GM18507 (cell line): ENCODE measurements at regions not wholly inside any gene's neighbourhood (a gene's known extent, or its start where the extent isn't known, plus 50 kb on each side); places are given as distances from the start of the nearest gene placed in this dataset.
"Not testable (repeated sequence)": the region's sequence is repeated elsewhere in the genome, so short reads cannot be mapped to it uniquely, and the experiment has no call there.

Experiments used
- DNase-seq: peaks from one replicate; pipeline ENCODE4 v3.0.0; 2011; ENCODE audit warnings: low read depth; ENCODE audit not compliant: insufficient read length; ENCODE audit errors: extremely low spot score
- FAIRE-seq: peaks from 2 replicates; lab custom pipeline; 2011; peaks lifted over from hg19 to GRCh38; lab: Jason Lieb, UNC

DNA sequence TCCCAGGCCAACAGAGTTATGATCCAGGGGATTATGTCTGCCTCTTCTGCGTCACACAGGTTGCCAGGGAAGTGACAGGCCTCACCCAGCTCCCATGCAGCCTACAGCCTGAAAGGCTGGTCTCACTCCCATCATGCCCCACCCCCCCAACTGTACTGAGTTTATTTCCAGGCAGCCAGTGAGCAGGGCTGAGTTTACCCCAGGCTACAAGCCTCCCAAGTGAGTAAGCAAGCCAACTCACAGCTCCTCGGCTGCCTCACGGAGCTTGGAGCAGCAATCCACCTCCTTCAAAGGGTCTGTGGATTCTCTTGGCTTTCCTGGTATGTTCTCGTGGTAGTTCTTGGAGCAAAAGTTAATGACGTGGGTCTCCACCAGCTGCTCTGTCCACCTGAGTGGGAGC lies 1147.6 kb upstream of the ADGRL4 start:
- no peak for DNase-seq
- FAIRE-seq, result no peak

DNA sequence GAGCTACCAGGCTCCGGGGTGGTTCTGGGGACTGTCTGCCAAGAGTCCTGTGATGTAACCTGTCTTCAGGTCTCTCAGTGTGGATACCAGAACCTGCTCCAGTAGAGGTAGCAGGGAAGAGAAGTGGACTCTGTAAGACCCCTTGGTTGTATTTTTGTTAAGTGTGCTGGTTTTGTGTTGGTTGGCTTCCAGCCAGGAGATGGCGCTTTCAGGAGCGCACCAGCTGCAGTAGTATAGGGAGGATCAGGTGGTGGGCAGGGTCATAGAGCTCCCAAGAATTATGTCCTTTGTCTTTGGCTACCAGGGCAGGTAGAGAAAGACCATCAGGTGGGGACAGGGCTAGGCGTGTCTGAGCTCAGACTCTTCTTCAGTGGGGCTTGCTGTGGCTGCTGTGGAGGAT lies 1147.2 kb upstream of the ADGRL4 start:
- no peak for FAIRE-seq
- no peak for DNase-seq

DNA sequence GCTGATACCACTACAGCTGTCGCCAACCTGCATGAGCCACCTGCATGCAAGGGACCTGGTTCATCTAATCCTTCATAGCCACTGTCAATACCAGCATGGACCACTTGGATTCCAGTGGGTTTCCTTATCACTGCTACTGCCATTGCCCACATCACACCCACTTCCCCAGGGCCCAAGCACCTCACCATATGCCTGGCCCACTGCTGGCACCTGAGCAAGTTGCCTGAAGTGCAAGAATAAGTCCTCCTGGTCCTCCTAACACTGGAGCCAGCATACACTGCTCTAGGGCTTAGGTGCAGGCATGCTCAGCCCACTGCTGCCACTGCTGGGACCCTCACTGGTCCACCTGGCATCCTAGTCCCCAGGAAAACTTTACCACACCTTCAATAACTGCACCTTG lies 1136.8 kb upstream of the ADGRL4 start:
- FAIRE-seq, result no peak
- DNase-seq, result no peak

DNA sequence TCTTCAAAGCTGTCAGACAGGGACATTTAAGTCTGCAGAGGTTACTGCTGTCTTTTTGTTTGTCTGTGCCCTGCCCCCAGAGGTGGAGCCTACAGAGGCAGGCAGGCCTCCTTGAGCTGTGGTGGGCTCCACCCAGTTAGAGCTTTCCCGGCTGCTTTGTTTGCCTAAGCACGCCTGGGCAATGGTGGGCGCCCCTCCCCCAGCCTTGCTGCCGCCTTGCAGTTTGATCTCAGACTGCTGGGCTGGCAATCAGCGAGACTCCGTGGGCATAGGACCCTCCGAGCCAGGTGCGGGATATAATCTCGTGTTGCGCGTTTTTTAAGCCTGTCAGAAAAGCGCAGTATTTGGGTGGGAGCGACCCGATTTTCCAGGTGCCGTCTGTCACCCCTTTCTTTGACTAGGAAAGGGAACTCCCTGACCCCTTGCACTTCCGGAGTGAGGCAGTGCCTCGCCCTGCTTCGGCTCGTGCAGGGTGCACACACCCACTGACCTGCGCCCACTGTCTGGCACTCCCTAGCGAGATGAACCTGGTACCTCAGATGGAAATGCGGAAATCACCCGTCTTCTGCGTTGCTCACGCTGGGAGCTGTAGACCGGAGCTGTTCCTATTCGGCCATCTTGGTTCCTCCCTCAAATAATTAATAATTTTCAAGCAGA lies 1131.5 kb upstream of the ADGRL4 start:
- DNase-seq, FAIRE-seq: not testable (repeated sequence)

DNA sequence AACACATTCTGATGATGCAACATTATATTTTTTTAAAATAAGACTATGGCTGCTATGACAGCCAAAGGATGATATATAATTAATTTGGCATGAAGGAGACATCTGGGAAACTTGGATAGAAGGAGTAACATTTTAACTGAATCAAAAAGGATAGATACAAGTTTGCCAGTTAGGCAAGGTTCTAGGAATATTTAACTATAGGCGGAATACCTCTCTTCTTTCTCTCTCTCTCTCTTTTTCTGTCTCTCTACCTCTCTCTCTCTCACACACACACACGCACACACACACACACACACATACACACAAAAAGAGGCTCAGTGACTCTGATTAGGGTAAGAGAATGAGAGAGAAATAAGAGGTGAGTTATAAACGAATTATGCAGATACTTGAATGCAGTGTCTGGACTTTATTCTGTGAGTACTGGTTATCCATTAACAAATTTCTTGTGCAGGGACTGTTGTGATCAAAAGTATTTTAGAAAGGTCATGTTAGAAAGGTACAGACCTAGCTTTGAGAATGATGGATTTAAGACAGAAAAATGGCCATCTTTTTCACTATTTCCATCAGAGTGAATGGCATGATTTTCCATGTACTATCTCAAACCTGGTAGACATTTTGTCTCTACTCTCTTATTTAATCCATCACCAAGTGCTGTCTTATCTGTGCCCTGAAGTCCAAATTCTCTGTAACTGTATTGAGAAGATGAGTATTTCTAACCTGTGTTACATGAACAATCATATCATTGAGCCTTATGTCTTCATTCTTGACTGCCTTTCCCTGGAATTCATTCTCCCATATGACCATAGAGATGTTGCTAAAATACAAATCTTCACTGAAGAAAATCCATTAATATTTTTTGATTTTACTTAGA lies 1106.9 kb upstream of the ADGRL4 start:
- FAIRE-seq, result no peak
- no peak for DNase-seq

DNA sequence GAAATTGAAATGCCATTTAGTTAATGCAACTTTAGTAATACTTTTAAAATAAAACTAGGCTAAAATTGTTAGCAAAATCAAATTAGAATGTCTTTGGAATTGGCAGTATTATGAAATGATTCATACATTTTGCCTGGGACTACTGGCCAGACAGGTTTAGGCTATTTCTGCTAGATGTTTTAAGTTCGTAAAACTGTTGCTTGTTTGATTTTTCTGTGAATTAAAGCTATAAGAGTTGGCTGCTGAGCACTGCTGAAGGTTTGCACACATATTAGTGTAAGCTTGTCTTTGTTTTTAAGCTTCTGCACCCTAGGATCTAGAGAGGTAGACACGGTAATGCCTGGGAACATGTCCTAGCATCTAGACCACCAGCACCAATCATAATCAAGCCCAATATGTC lies 1094.6 kb upstream of the ADGRL4 start:
- no peak for FAIRE-seq

DNA sequence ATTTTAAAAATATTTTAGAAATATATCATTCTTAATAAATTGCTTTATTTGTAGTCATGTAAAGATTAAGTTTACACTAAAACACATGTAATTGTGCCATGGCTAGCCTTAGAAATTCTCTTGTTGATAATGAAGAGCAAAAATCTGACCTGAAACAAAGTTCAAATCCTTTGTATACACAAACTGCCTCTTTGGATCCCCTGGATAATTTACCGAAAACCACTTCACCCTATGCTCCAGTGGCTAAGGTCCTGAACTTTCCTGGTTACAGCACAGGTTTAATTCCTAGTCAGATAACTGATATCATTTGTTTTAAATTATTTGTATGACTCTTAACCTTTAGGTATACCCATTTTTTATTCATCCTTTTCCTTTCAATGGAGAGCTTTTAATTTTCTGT lies 1093.2 kb upstream of the ADGRL4 start:
- FAIRE-seq (no peak), DNase-seq (no peak)

More for the DNA sequence above, 1094.6 kb upstream of the ADGRL4 start:
- no peak for DNase-seq

DNA sequence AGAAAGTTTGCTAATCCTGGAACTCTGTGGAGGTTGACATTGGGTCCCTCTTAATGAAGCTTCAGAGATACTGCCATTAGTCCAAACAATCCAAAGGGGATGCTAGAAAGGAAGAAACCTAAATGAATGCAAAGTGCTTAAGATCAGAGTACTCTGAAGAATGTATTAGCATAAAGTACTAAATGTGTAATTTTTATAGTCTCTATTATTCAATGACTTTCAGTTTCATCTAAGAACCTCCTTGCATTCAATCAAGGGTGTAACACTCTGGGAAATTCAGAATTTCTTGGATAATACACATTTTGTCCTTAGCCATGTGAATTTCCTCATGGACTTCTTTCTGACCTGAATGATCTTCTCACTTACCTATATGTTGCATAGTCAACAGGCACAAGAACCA lies 1078.5 kb upstream of the ADGRL4 start:
- no peak for DNase-seq
- FAIRE-seq, result no peak

DNA sequence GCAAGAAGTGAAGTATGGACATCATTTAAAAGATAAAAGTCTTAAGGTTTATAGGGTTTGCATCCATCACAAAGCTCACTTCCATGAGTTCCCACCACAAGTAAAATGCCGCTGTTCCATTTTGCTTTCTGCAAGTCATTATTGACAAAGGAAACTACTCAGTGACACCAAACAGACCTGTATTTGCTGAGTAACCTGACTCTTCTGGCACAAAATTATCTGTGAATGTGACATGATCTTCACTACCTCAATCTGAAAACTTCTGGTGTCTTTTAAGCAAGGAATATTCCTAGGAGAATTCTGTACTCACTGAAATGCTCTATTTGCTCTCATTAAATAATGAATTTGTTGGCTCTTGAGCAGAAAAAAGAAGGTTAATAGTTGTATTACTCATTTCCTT lies 1077.4 kb upstream of the ADGRL4 start:
- DNase-seq, result no peak
- no peak for FAIRE-seq

DNA sequence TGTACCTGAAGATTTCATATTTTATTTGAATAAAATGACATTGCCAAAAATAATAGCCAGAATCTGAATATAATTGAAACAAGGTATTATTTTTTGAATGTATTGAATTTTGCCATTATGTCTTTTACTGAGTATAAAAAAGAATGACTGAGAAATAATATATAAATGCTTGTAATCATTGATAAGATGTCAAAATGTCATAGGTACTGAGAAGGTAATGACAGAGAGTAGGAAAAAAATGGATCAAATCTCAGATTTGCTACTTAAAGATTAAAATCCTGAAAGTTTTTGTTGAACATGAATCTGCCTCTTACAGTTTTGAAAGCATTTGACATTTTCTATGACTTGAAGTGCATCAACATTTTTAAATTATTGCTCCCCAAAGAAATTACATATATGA lies 1069.9 kb upstream of the ADGRL4 start:
- DNase-seq (no peak), FAIRE-seq (no peak)

DNA sequence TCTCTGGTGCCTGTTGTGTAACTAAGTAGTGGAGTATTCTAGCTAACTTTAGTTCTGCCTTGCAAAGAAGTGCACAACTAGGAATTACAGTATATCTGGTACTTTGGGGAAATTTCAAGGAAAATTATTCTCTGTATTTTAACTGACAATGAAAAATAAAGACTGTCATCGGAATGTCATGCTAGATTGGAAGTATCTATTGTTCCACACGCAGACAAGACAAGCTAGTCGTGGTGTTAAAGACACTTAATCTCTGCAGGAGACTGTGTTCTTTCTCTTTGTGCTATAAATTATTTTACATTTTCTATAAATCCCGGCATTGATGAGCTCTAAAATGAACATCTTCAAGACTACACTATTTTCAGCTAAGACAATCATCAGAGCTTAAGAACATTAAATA lies 1068.8 kb upstream of the ADGRL4 start:
- FAIRE-seq, result no peak
- DNase-seq, result no peak

DNA sequence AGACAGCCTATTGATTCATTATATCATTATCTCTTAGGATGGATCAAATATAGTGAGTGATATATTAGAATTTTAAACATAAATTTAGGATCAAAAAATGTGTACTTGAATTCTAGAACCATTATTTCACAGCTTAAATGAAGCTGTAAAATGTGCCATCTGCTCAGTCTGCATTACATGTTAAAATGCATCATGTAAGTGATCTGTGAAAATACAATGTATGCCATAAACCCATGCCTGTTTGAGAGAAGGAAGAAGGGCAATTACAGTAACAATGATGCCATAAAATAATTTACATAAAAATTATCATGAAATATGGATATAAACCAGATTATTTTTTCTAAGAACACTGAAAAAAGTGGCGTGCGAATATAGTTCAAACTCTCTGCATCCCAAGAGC lies 1066.0 kb upstream of the ADGRL4 start:
- FAIRE-seq, result no peak
- DNase-seq, result no peak

DNA sequence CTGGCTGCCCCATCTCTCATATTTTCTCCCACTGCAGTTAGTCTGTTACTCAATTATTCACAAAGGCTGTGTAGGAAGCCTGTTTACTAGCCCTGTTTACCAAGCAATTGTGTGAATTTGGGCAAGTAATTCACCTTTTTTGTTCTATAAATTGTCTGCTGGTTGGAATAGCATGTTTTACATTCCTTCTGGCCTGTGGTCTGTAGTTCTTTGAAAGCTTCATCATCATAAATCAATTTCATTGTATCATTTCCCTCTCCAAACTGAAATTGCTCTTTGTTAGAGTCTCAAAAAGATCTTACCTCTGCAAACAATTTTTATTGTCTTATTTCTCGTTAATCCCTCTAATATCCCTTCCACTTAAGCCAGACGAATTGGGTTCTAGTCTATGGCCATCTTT lies 1059.5 kb upstream of the ADGRL4 start:
- no peak for DNase-seq
- FAIRE-seq, result no peak

DNA sequence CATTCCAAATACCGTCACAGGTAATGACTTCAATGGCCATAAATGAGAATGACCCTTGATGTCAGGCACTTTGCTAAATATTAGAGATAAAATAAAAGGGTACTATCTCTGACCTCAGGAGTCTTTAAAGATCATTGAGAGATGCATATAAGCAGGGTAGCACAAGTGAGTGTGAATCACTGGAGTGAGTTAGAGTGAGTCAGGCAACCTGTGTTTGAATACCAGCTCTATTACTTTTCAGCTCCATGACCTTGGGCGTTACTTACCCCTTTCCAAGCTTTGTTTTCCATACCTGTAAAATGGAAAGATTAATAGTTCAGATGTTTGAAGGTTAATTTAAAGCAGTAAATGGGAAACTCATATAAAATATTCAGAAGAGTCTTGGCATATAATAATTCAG lies 1058.0 kb upstream of the ADGRL4 start:
- FAIRE-seq (no peak), DNase-seq (no peak)

DNA sequence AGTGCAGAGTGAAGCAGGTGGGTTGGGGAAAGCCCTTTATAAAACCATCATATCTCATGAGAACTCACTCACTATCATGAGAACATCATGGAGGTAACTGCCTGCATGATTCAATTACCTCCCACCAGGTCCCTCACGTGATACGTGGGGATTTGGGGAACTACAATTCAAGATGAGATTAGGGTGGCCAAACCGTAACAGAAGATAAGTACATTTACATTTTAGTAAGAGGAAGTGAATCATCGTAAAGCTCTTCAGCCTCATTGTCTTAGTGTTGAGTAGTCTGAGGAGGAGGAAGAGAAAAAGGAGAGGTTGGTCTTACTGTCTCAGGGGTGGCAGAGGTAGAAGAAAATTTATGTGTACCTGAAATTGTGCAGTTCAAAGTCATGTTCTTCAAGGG lies 1053.4 kb upstream of the ADGRL4 start:
- FAIRE-seq (no peak), DNase-seq (no peak)

DNA sequence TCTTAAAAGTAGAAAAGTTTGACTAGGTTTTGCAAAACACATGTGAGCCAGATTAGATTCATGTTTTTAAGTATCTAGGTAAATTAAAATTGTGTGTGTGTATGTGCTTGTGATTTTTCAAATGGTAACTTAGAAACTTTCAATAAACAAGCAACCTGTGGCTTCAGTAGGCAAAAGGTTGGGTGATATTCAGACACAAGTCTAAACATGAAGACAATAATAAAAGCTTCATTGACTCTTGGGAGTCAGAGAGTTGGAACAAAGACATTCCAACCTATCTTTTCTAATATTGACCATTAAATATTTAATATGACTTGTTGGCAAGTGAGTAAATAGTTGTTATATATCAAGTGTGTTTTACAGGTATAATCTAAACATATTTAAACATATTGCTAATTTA lies 1049.6 kb upstream of the ADGRL4 start:
- DNase-seq (no peak), FAIRE-seq (no peak)

DNA sequence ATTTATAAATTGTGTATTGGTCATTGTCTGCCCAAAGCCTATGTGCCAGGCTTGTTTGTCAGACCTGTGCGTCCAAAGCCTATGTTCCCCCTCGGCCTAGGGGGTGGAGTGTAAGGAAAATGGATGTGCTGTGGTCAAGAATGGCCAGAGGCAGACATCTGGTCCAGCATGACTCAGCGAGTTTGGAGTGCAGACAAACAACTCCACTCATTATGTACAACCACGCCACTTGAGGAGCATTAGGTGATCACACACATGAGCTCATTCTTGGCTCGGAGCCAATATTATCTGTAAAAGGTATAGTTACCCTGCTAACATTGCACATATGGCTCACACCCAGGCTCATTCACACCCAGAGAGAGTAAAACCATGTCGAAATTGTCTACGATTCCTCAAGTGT lies 1047.6 kb upstream of the ADGRL4 start:
- FAIRE-seq, result no peak
- DNase-seq, result no peak

DNA sequence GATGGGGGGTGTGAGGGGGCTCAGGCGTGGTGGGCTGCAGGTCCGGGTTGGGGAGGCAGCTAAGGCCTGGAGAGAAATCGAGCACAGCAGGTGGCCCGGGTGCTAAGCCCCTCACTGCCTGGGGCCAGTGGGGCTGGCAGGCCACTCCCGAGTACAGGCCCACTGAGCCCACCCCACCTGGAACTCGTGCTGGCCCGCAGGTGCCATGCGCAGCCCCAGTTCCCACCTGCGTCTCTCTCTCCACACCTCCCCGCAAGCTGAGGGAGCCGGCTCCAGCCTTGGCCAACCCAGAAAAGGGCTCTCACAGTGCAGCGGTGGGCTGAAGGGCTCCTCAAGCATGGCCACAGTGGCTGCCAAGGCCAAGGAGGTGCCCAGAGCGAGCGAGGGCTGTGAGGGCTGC lies 1047.1 kb upstream of the ADGRL4 start:
- DNase-seq, result no peak
- no peak for FAIRE-seq

DNA sequence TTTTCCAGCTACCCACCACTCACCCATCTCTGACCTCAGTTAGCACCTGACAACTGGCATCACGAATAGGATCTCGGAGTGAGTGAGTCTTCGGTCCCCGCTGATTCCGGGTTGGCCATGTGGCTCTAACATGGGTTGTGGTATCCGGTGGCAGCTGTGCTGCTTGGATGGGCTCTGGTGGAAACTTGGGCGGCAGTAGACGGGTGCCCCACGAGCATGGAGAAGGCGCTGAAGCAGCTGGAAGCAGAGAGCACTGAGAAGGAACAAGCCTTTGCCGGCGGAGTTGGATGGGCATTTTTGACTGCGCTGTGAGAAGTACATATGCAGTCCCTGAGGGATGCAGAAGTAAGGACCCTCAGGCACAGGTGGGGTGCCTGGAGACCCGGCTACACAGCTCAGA lies 1044.0 kb upstream of the ADGRL4 start:
- DNase-seq (no peak), FAIRE-seq (no peak)

DNA sequence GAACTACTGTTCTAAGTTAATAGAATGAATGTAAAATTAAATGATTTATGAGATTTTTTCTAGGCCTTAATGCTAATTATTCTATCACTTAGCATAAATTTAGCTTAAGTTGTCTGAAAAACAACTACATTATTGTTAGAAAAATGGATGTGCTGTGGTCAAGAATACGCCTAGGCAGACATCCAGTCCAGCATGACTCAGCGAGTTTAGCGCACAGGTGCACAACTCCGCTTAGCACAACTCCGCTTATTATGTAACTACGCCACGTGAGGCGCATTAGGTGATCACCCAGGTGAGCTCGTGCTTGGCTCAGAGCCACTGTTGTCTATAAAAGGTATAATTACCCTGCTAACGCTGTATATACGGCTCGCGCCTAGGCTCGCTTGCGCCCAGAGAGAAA lies 1043.6 kb upstream of the ADGRL4 start:
- FAIRE-seq, result no peak
- no peak for DNase-seq

DNA sequence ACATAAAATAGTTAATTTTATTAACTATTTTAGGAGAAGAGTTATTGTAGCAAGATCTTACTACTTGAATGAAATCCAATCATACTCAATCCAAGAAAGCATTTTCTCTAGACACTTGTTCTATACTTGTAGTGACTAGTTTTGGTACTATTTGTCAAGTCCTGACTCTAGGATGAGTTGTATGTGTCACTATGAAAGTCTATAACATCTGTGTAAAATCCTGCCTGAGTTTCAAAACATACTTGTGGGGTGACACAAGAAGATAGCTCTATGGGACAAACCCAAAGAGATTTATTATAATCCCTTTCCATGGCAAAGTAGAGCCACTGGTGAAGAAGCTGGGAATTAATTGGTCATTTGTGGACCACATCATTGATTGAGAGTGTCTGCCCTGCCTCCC lies 1042.2 kb upstream of the ADGRL4 start:
- FAIRE-seq (no peak), DNase-seq (no peak)
